HG03558 (cell line): ENCODE measurements at regions not wholly inside any gene's neighbourhood (a gene's known extent, or its start where the extent isn't known, plus 50 kb on each side); places are given as distances from the start of the nearest gene placed in this dataset.

Experiments
- ATAC-seq: cut with Tn5 transposase; IDR thresholded peaks from one replicate; pipeline ENCODE4 v1.9.1; 2021; ENCODE audit warnings: moderate number of reproducible peaks; ENCODE audit not compliant: unreplicated experiment; ENCODE audit errors: extremely low read depth

- no peak for ATAC-seq
Measured at GRCh38 chr13:106755542-106755941, 187.6 kb upstream of the ARGLU1 start.

DNA sequence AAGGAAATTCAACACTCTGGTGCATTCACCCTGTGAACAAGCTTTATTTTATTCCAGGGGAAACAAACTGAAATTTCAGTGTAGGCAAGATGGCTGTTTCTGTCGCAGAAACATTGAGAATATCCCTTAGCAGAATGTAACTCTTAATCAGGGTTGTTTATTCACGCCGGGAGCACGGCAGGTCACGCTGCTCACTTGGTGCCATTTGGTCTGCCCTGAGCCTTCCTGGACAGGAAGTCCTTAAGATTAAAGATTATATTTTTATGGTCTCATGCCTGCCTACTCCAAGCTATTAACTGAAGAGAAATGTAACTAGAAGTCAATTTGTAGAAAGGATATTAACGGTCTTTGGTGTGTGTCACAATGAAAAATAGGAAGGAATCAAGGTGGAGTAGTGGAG is 185.3 kb upstream of the ARGLU1 start:
- no peak for ATAC-seq

DNA sequence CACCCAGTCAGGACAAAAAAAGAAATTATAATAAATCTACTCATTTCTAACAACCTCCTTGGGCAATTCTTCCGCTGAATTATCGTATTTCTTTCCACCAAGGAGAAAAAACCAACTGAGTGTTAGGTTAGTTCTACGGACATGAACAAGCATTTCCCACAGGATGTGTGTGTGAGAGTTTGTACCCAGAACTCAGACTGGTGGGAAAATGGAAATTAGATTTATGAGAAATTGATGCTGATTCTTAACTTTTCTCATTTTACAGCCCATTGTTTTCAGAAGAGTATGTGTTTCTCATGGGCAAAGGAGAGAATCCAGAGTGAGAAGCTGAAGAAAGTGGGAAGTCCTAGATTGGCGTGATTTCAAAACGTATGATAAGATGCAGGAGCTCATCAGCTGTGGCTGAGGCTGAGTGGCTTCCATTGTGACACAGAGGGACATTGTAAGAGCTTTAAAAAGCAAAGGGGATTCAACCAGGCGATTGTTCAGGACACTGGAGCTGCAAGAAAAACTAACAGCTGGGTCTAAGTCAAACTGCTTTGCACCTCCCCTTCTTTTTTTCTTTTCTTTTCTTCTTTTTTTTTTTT is 184.7 kb upstream of the ARGLU1 start:
- ATAC-seq = no peak

DNA sequence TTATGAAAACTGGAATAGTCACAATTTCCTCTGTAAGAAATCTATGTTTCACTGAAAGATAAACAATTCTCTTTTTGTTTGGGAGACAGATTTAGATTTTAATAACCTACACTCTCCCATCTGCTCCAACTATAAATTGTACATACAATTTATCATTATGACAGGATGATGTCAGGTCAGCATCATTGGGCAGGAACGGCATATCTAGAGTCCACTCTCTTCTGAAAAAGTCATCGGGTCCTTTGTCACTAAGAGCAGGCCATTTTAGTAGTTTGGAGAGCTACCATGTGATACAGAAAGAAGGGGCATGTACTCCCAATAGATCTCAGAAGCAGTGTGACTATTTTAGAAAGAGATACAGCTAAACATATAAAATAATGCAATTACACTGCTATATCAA is 180.8 kb upstream of the ARGLU1 start:
- no peak for ATAC-seq

- no peak for ATAC-seq
Measured at GRCh38 chr13:106744516-106744915, 176.6 kb upstream of the ARGLU1 start.

- ATAC-seq = no peak
Measured at GRCh38 chr13:106738186-106738678, 170.3 kb upstream of the ARGLU1 start.

DNA sequence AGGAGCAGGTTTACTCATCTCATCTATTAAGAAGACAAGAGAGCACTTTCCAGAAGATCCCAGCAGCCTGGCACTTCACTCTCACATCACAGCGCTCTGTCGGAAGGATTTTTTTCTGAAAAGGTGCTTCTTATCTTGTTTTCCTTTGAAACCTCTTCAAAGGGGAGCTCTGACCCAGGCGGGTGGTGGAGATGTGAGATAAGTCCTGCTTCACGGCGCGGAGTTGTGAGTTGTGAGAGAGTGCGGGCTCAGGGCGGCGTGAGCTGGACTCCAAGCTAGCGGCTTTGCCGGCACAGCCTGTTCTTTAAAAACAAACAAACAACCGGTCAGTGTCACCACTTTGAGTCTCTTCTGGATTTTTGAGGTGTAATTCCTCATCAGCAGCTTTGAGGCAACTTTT is 169.0 kb upstream of the ARGLU1 start:
- ATAC-seq = no peak

DNA sequence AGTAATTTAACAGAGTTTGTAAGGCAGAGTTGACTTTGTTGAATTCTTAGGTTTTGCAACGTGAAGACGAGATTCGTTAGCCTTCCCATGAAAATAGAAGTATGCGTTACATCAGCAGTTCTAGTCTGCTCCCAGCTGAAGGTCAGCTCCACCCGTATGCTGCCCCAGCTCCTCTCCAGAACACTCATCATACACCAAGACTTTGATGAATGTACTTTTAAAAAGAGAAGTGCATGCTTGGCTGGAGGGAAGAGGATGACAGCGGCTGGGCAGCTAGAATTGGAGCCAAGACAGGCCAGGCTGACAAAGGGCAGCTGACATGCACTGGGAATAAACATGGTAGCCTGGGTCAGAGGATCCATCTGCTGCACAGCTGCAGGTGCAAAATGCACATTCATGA is 166.3 kb upstream of the ARGLU1 start:
- ATAC-seq = no peak

- ATAC-seq = no peak
Measured at GRCh38 chr13:106723036-106723435, 155.1 kb upstream of the ARGLU1 start.

DNA sequence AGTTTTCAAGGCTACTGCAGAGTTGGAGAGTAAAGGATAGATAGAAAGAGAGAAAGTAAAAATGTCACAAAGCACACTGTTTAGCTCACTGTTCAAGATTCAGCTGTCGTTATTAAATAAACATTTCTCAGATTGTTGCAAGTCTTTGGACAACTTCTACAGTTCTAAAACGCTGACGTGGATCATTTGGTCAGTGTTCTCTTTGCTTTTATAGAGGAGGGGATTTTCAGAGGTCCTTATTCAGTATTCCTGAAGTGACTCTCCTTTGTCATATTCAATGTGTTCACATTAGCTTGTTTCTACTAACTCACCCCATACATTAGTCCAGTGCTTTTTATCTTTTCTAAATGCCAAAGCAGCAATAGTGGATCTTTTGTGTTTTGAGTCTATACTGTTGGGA is 154.7 kb upstream of the ARGLU1 start:
- no peak for ATAC-seq

- no peak for ATAC-seq
Measured at GRCh38 chr13:106721599-106721998, 153.7 kb upstream of the ARGLU1 start.

DNA sequence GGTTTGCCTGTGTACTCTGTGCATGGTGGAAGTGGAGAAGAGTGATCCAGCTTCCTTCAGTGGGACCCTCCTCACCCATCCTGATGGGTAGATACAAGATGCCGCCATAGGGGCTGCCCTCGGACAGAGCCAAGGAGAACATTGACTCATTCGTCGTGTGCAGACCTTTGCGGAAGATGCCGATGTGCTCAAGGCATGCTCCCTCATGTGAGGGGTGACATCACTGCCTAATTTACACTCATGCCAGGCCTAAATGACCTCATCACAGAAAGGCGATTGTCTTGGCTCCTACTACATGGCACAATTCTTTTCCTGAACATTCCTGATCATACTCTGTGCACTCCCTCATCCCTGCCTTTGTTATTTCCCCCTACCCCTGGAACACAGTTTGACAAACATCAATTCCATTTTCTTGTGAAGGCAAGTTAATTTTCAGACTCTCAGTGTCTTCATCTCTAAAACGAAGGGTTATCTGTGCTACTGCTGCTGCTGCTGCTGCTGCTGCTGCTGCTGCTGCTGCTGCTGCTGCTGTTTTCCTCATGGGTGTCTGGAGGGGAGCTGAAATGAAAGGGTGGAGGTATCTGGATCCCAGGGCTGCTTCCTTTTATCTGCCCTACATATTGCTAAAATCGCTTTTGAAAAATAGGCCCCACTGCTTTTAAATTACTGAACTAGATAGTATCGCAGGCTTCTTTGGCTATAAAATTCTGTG is 146.5 kb upstream of the ARGLU1 start:
- ATAC-seq = no peak

GRCh38 chr13:106712381-106712780 is 144.4 kb upstream of the ARGLU1 start:
- ATAC-seq = no peak

GRCh38 chr13:106710266-106710665 is 142.3 kb upstream of the ARGLU1 start:
- ATAC-seq = no peak

- no peak for ATAC-seq
Measured at GRCh38 chr13:106709522-106709921, 141.6 kb upstream of the ARGLU1 start.

DNA sequence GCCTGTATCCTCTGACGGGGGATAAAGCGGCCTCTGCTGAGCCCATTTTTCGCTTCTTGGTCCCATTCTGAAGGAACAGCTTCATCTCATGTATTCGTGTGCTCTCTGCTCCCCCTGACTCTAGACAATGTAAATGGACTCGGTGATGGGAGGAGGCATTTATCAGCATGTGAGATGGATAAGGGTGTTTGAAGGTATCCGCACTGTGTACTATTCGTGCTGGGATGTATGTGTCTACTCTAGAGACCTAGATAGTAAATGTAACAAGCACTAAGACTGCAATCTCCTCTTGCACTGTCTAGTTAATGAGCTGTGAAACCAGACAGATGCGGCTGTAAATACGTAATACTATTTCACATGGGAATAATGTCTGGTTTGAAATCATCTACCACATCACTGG is 134.6 kb upstream of the ARGLU1 start:
- no peak for ATAC-seq

DNA sequence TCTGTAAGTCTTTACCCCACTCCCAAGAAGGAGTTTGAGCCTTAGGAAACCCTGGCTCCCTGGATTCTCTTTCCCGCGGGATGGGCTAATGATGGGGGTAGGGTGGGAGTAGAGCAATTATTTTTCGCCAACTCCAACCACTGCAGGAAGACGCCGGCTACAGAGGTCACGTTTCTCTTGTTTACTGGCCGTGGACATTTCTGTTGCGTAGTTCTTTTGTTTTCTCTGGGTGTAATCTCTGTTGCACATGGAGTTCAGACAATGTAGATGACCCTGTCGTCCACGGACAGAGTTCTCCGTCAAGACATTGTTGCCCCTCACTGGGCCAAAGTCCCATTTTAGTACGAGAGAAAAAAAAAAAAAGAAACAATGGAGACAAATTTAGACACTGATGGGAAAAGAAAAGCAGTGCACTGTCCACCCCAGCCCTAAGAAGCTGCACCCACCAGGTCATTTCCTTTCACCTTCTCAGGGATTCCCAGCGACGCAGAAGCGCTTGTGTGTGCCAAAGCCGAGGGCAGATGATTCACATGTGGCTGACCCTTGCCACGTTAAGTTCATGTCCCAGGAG is 133.9 kb upstream of the ARGLU1 start:
- ATAC-seq = no peak

- no peak for ATAC-seq
Measured at GRCh38 chr13:106700439-106700838, 132.5 kb upstream of the ARGLU1 start.

DNA sequence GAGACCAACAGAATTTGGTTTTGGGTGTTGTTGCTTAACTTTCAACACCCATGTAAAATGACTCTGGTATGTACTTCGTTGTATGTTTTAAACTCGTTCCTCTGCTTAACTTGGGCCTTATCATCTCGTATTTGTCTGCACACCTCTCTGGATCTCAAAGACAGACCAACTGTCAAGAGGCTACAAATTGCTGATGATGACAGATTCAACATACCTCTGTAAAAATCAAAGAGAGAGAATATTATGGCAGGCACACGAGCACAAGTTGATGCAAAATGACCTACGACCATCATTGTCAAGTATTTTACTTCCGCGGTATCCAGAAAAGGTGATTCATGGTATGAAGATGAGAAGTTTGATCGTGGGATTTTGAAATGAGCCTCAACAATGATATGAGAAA is 132.1 kb upstream of the ARGLU1 start:
- no peak for ATAC-seq

DNA sequence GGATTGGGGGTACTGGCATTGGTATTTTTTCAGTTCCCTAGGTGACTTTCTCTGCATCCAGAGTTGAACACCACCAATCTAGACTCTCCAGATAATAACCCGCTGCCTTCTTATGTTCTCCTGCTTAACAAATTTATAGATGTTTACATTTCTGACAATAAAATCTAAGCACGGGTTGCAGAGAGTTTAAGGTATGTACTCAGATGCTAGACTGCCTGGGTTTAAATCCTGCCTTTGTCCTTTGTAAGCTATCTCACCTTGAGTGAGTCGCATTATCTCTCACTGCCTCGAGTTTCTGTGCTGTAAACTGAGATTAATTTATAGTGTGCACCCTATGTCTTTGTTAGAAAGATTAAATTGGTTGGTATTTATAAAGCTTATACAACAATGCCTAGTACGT is 131.4 kb upstream of the ARGLU1 start:
- no peak for ATAC-seq

DNA sequence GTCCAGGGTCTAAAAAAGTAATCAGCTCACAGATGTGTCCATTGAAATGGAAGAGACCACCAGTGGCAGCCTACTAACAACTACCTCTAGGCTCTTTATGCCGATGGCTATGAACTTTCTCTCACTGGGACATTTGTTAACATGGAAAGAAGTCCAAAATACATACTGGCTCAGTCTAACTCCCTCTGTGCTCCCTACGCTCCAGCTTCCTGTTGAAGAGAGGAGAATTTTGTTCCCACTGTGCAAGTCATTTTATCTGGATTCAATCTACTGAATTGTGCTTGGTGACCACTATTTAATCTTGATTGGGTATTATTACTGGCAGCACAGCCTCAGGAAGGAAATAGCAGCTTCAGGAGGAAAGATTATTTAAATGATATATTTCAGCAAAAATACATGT is 128.8 kb upstream of the ARGLU1 start:
- no peak for ATAC-seq

DNA sequence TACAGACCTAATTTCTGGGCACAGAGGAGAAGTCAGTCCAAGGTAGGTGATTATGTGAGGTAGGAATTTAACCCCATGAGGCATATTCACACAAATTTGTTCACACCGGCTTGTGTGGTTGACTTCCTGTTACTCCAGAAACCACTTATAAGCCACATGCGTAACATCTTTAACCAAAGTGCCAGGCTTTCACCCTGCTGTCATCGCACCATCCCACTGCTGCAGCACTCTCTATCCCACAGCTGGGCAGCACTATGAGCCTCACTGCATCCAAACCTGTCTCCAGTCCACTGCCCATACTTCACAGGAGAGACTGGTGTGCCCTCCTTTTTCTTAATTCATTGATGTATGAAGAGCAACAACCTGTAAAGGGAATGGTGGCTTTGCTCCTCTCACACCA is 128.2 kb upstream of the ARGLU1 start:
- no peak for ATAC-seq
